ENCODE measurements at regions not wholly inside any gene's neighbourhood (a gene's known extent, or its start where the extent isn't known, plus 50 kb on each side); places are given as distances from the start of the nearest gene placed in this dataset.

GRCh38 chr20:12717061-12717460, 291.7 kb upstream of the SPTLC3 start:
- no CpG with 5 or more reads among the region's 1 CpG for WGBS (ENCODE audit: insufficient coverage)
- no peak for DNase-seq
- intact Hi-C loops (cut with micrococcal nuclease): no loop called here

GRCh38 chr20:12718619-12719018, 290.2 kb upstream of the SPTLC3 start:
- no peak for ATAC-seq (ENCODE audit: low read depth)
- Histone ChIP-seq H3K79me2 (ENCODE audit: control insufficient read depth, insufficient read depth, low read length) (no peaks in the 10 kb centered on the region), H3K9me3 (ENCODE audit: control extremely low read depth in 1 of 3, control insufficient read depth in 2 of 3, insufficient read depth in 1 of 3, low read length in 2 of 3) (no peaks in the 10 kb centered on the region), H2AFZ (ENCODE audit: insufficient read depth, low read depth, low read length, poor library complexity, severe bottlenecking) (no peak overlapping the region), H3K4me1 (ENCODE audit: control insufficient read depth in 2 of 2, insufficient read depth in 2 of 2, low read length in 2 of 2) (no peaks in the 10 kb centered on the region), H3K4me2 (replicated peaks; ENCODE audit: low read depth, low read length, poor library complexity, severe bottlenecking) (no peak overlapping the region), H3K9ac (ENCODE audit: low read length) (no peak overlapping the region), H3K36me3 (replicated peaks in 1 of 2; ENCODE audit: control extremely low read depth in 1 of 2, control insufficient read depth in 1 of 2, extremely low read depth in 1 of 2, insufficient read depth in 2 of 2, low read length in 1 of 2) (no peaks in the 10 kb centered on the region), H3K27me3 (replicated peaks in 1 of 4; ENCODE audit: control extremely low read depth in 1 of 4, control insufficient read depth in 3 of 4, insufficient read depth in 4 of 4, low read length in 3 of 4) (no peaks in the 10 kb centered on the region), H3K27ac (ENCODE audit: low read length in 2 of 2) (no peak overlapping the region), H4K20me1 (ENCODE audit: control insufficient read depth, insufficient read depth, low read length, poor library complexity, severe bottlenecking) (no peaks in the 10 kb centered on the region), H3K4me3 (ENCODE audit: control extremely low read depth in 1 of 5, extremely low read depth in 1 of 5, insufficient read depth in 1 of 5, low read depth in 2 of 5, low read length in 4 of 5) (no peak overlapping the region)
- Mint-ChIP-seq H3K27me3 (no peaks in the 10 kb centered on the region), H3K27ac (no peak overlapping the region), H3K9me3 (ENCODE audit: insufficient read depth) (peaks cover 1% of the 10 kb centered on the region), H3K4me3 (no peak overlapping the region), H3K4me1 (no peaks in the 10 kb centered on the region)
- ChIA-PET POLR2A (no interaction called here), CTCF (no interaction called here)
- whole genome bisulfite sequencing (ENCODE audit: insufficient coverage): no CpG with 5 or more reads among the region's 4 CpGs
- intact Hi-C loops (cut with micrococcal nuclease): no loop called here
- no peak for DNase-seq
- no peak for TF ChIP-seq CTCF (IDR thresholded peaks at IDR 0.05)
- no peak for TF ChIP-seq EZH2 (IDR thresholded peaks at IDR 0.05; ENCODE audit: borderline replicate concordance, insufficient read depth, low read depth, low read length, poor library complexity, severe bottlenecking)

More at GRCh38 chr20:12717061-12717460, 291.7 kb upstream of the SPTLC3 start:
- H3K9me3 ChIP-seq (ENCODE audit: control extremely low read depth in 1 of 3, control insufficient read depth in 2 of 3, insufficient read depth in 1 of 3, low read length in 2 of 3): peaks cover 0 to 4% (median 0%) of the 10 kb centered on the region in 3 donors
- no peaks in the 10 kb centered on the region for H3K36me3 ChIP-seq (replicated peaks in 1 of 2; ENCODE audit: control extremely low read depth in 1 of 2, control insufficient read depth in 1 of 2, extremely low read depth in 1 of 2, insufficient read depth in 2 of 2, low read length in 1 of 2)
- no peak for ATAC-seq (ENCODE audit: low read depth)
- H3K9ac ChIP-seq (ENCODE audit: low read length): no peak overlapping the region
- H3K4me2 ChIP-seq (replicated peaks; ENCODE audit: low read depth, low read length, poor library complexity, severe bottlenecking): no peak overlapping the region
- H3K4me1 ChIP-seq (ENCODE audit: control insufficient read depth in 2 of 2, insufficient read depth in 2 of 2, low read length in 2 of 2): no peaks in the 10 kb centered on the region
- TF ChIP-seq CTCF (IDR thresholded peaks at IDR 0.05) (no peak), EZH2 (IDR thresholded peaks at IDR 0.05; ENCODE audit: borderline replicate concordance, insufficient read depth, low read depth, low read length, poor library complexity, severe bottlenecking) (no peak)
- no peak overlapping the region for H3K4me3 ChIP-seq (ENCODE audit: control extremely low read depth in 1 of 5, extremely low read depth in 1 of 5, insufficient read depth in 1 of 5, low read depth in 2 of 5, low read length in 4 of 5)
- H3K27me3 Mint-ChIP-seq: no peaks in the 10 kb centered on the region
- no peak overlapping the region for H3K27ac Mint-ChIP-seq
- H4K20me1 ChIP-seq (ENCODE audit: control insufficient read depth, insufficient read depth, low read length, poor library complexity, severe bottlenecking): no peaks in the 10 kb centered on the region
- H3K4me3 Mint-ChIP-seq: no peak overlapping the region
- H2AFZ ChIP-seq (ENCODE audit: insufficient read depth, low read depth, low read length, poor library complexity, severe bottlenecking): no peak overlapping the region
- ChIA-PET CTCF (no interaction called here), POLR2A (no interaction called here)
- no peaks in the 10 kb centered on the region for H3K4me1 Mint-ChIP-seq
- H3K27me3 ChIP-seq (replicated peaks in 1 of 4; ENCODE audit: control extremely low read depth in 1 of 4, control insufficient read depth in 3 of 4, insufficient read depth in 4 of 4, low read length in 3 of 4): no peaks in the 10 kb centered on the region
- H3K79me2 ChIP-seq (ENCODE audit: control insufficient read depth, insufficient read depth, low read length): no peaks in the 10 kb centered on the region
- no peak overlapping the region for H3K27ac ChIP-seq (ENCODE audit: low read length in 2 of 2)
- H3K9me3 Mint-ChIP-seq (ENCODE audit: insufficient read depth): peaks cover 1% of the 10 kb centered on the region

Measured in B cell (primary cell).